Activated CD8-positive, alpha-beta memory T cell treated with anti-CD3 and anti-CD28 coated beads, Interleukin-2, amount 10 ng/mL, durations not matched to agents 7 days and 5 days (primary cell): ENCODE measurements at regions not wholly inside any gene's neighbourhood (a gene's known extent, or its start where the extent isn't known, plus 50 kb on each side); places are given as distances from the start of the nearest gene placed in this dataset.
A peak's percentile ranks its signal among the peaks of the same experiment; 100 is the strongest.

Source experiments
- ATAC-seq: fragments of 150-1000 bp; cut with Tn5 transposase; one replicate; pipeline ENCODE4 v1.10.0; 2021; ENCODE audit warnings: moderate library complexity
- CTCF ChIA-PET: fragments of 350-600 bp; sonication (Branson Sonifier 250); formaldehyde crosslinking; loops from one replicate; lab custom pipeline; 2021; ENCODE audit warnings: antibody characterized with exemption; lab: Charles Lee
- DNase-seq: peaks from one replicate; pipeline ENCODE4 v3.0.0-alpha.2; 2020
- H3K27ac Mint-ChIP-seq: one replicate; pipeline ENCODE4 v1.8.0; 2021; ENCODE audit warnings: mild to moderate bottlenecking, mixed read lengths
- H3K27me3 Mint-ChIP-seq: one replicate; pipeline ENCODE4 v1.8.0; 2021; ENCODE audit warnings: mixed read lengths
- H3K36me3 Mint-ChIP-seq: one replicate; pipeline ENCODE4 v1.8.0; 2021; ENCODE audit warnings: mild to moderate bottlenecking, mixed read lengths
- H3K4me1 Mint-ChIP-seq: one replicate; pipeline ENCODE4 v1.8.0; 2021; ENCODE audit warnings: mixed read lengths
- H3K4me3 Mint-ChIP-seq: one replicate; pipeline ENCODE4 v1.8.0; 2021; ENCODE audit warnings: mild to moderate bottlenecking, moderate library complexity, mixed read lengths
- H3K9me3 Mint-ChIP-seq: one replicate; pipeline ENCODE4 v1.8.0; 2022; ENCODE audit warnings: low read depth, mixed read lengths

GRCh38 chr5:68628082-68628814 is 412.7 kb downstream of the PIK3R1 start:
- CTCF ChIA-PET = interaction anchor here (0.5 kb wide), 1 partner anchor 1910 kb away, joined by 3 read pairs; no protein-coding TSS in a partner anchor
- no peaks in the 10 kb centered on the region for H3K4me1 Mint-ChIP-seq
- H3K9me3 Mint-ChIP-seq = no peaks in the 10 kb centered on the region
- no peak for ATAC-seq
- no peaks in the 10 kb centered on the region for H3K27me3 Mint-ChIP-seq
- no peak for DNase-seq
- no peak overlapping the region for H3K27ac Mint-ChIP-seq
- H3K4me3 Mint-ChIP-seq = no peak overlapping the region
- H3K36me3 Mint-ChIP-seq = no peaks in the 10 kb centered on the region

- CTCF ChIA-PET = no interaction called here
- Mint-ChIP-seq H3K27ac (no peak overlapping the region), H3K36me3 (no peaks in the 10 kb centered on the region), H3K9me3 (no peaks in the 10 kb centered on the region), H3K4me1 (no peaks in the 10 kb centered on the region), H3K27me3 (peaks cover 4% of the 10 kb centered on the region), H3K4me3 (no peak overlapping the region)
- ATAC-seq = no peak
- no peak for DNase-seq
Measured at GRCh38 chr5:68630354-68630753, 414.8 kb downstream of the PIK3R1 start.

- peaks cover 5% of the 10 kb centered on the region for H3K27me3 Mint-ChIP-seq
- H3K4me1 Mint-ChIP-seq = no peaks in the 10 kb centered on the region
- CTCF ChIA-PET = interaction anchor here (1.4 kb wide), 1 partner anchor 8 kb away, joined by 3 read pairs; no protein-coding TSS in a partner anchor
- no peaks in the 10 kb centered on the region for H3K36me3 Mint-ChIP-seq
- no peaks in the 10 kb centered on the region for H3K9me3 Mint-ChIP-seq
- H3K4me3 Mint-ChIP-seq = no peak overlapping the region
- ATAC-seq = no peak
- no peak for DNase-seq
- H3K27ac Mint-ChIP-seq = no peak overlapping the region
Measured at GRCh38 chr5:68631884-68632283, 416.3 kb downstream of the PIK3R1 start.

GRCh38 chr5:68641211-68641610 is 425.7 kb downstream of the PIK3R1 start:
- Mint-ChIP-seq H3K4me3 (no peak overlapping the region), H3K4me1 (peaks cover 12% of the 10 kb centered on the region), H3K27me3 (peaks cover 18% of the 10 kb centered on the region), H3K36me3 (no peaks in the 10 kb centered on the region), H3K9me3 (no peaks in the 10 kb centered on the region), H3K27ac (no peak overlapping the region)
- ATAC-seq = no peak
- no peak for DNase-seq
- CTCF ChIA-PET = no interaction called here

GRCh38 chr5:68643064-68643463 is 427.5 kb downstream of the PIK3R1 start:
- Mint-ChIP-seq H3K4me1 (peaks cover 12% of the 10 kb centered on the region), H3K27me3 (peaks cover 14% of the 10 kb centered on the region), H3K36me3 (no peaks in the 10 kb centered on the region), H3K9me3 (no peaks in the 10 kb centered on the region), H3K27ac (no peak overlapping the region), H3K4me3 (no peak overlapping the region)
- no peak for DNase-seq
- ATAC-seq = no peak
- CTCF ChIA-PET = interaction anchor here (0.6 to 0.7 kb wide), 2 partner anchors 78 to 133 kb away, joined by 3 to 4 read pairs; no protein-coding TSS in a partner anchor

- peak; percentile 45 for ATAC-seq
- H3K27ac Mint-ChIP-seq = no peak overlapping the region
- DNase-seq = no peak
- no peaks in the 10 kb centered on the region for H3K9me3 Mint-ChIP-seq
- peaks cover 12% of the 10 kb centered on the region for H3K4me1 Mint-ChIP-seq
- CTCF ChIA-PET = no interaction called here
- no peaks in the 10 kb centered on the region for H3K36me3 Mint-ChIP-seq
- H3K4me3 Mint-ChIP-seq = no peak overlapping the region
- peaks cover 4% of the 10 kb centered on the region for H3K27me3 Mint-ChIP-seq
Measured at GRCh38 chr5:68644971-68645370, 429.4 kb downstream of the PIK3R1 start.

GRCh38 chr5:68646144-68646543 is 430.6 kb downstream of the PIK3R1 start:
- Mint-ChIP-seq H3K4me1 (peaks cover 11% of the 10 kb centered on the region), H3K4me3 (no peak overlapping the region), H3K27me3 (peaks cover 3% of the 10 kb centered on the region), H3K9me3 (no peaks in the 10 kb centered on the region), H3K36me3 (no peaks in the 10 kb centered on the region), H3K27ac (no peak overlapping the region)
- DNase-seq = no peak
- CTCF ChIA-PET = no interaction called here
- ATAC-seq = no peak

- DNase-seq = no peak
- CTCF ChIA-PET = no interaction called here
- Mint-ChIP-seq H3K9me3 (no peaks in the 10 kb centered on the region), H3K4me3 (no peak overlapping the region), H3K27ac (no peak overlapping the region), H3K27me3 (no peaks in the 10 kb centered on the region), H3K36me3 (no peaks in the 10 kb centered on the region), H3K4me1 (peaks cover 9% of the 10 kb centered on the region)
- no peak for ATAC-seq
Measured at GRCh38 chr5:68647743-68648142, 432.2 kb downstream of the PIK3R1 start.

- CTCF ChIA-PET = interaction anchor here (0.7 kb wide), 1 partner anchor 142 kb away, joined by 3 read pairs; no protein-coding TSS in a partner anchor
- no peak for ATAC-seq
Measured at GRCh38 chr5:68648944-68649857, 433.6 kb downstream of the PIK3R1 start.

GRCh38 chr5:68652534-68652965 is 437.0 kb downstream of the PIK3R1 start:
- H3K27me3 Mint-ChIP-seq = no peaks in the 10 kb centered on the region
- ATAC-seq = no peak
- H3K36me3 Mint-ChIP-seq = no peaks in the 10 kb centered on the region

More at GRCh38 chr5:68648944-68649857, 433.6 kb downstream of the PIK3R1 start:
- H3K27ac Mint-ChIP-seq = no peak overlapping the region
- peaks cover 9% of the 10 kb centered on the region for H3K4me1 Mint-ChIP-seq
- no peaks in the 10 kb centered on the region for H3K9me3 Mint-ChIP-seq
- H3K27me3 Mint-ChIP-seq = no peaks in the 10 kb centered on the region
- H3K4me3 Mint-ChIP-seq = no peak overlapping the region
- DNase-seq = no peak
- no peaks in the 10 kb centered on the region for H3K36me3 Mint-ChIP-seq

GRCh38 chr5:68653471-68653870 is 437.9 kb downstream of the PIK3R1 start:
- no peaks in the 10 kb centered on the region for H3K36me3 Mint-ChIP-seq
- DNase-seq (no peak), ATAC-seq (no peak)
- no peak overlapping the region for H3K4me3 Mint-ChIP-seq
- H3K27me3 Mint-ChIP-seq = no peaks in the 10 kb centered on the region
- no peaks in the 10 kb centered on the region for H3K9me3 Mint-ChIP-seq
- H3K27ac Mint-ChIP-seq = no peak overlapping the region
- H3K4me1 Mint-ChIP-seq = no peaks in the 10 kb centered on the region
- CTCF ChIA-PET = interaction anchor here (0.6 kb wide), 1 partner anchor 12 kb away, joined by 3 read pairs; no protein-coding TSS in a partner anchor

More at GRCh38 chr5:68652534-68652965, 437.0 kb downstream of the PIK3R1 start:
- Mint-ChIP-seq H3K4me1 (no peaks in the 10 kb centered on the region), H3K4me3 (no peak overlapping the region), H3K27ac (no peak overlapping the region), H3K9me3 (no peaks in the 10 kb centered on the region)
- DNase-seq = no peak
- CTCF ChIA-PET = no interaction called here

- H3K36me3 Mint-ChIP-seq = no peaks in the 10 kb centered on the region
- no peak for ATAC-seq
- no peaks in the 10 kb centered on the region for H3K27me3 Mint-ChIP-seq
- DNase-seq = no peak
- no peaks in the 10 kb centered on the region for H3K4me1 Mint-ChIP-seq
- no peaks in the 10 kb centered on the region for H3K9me3 Mint-ChIP-seq
- no peak overlapping the region for H3K4me3 Mint-ChIP-seq
- no peak overlapping the region for H3K27ac Mint-ChIP-seq
- CTCF ChIA-PET = interaction anchor here (0.6 kb wide), 1 partner anchor 12 kb away, joined by 3 read pairs; no protein-coding TSS in a partner anchor
Measured at GRCh38 chr5:68657055-68657961, 436.5 kb upstream of the SLC30A5 start.
